HG02943 (cell line): ENCODE measurements at regions not wholly inside any gene's neighbourhood (a gene's known extent, or its start where the extent isn't known, plus 50 kb on each side); places are given as distances from the start of the nearest gene placed in this dataset.

Experiments
- ATAC-seq: cut with Tn5 transposase; IDR thresholded peaks from one replicate; pipeline ENCODE4 v1.9.1; 2021; ENCODE audit warnings: mild to moderate bottlenecking, low read depth, moderate library complexity; ENCODE audit not compliant: unreplicated experiment

DNA sequence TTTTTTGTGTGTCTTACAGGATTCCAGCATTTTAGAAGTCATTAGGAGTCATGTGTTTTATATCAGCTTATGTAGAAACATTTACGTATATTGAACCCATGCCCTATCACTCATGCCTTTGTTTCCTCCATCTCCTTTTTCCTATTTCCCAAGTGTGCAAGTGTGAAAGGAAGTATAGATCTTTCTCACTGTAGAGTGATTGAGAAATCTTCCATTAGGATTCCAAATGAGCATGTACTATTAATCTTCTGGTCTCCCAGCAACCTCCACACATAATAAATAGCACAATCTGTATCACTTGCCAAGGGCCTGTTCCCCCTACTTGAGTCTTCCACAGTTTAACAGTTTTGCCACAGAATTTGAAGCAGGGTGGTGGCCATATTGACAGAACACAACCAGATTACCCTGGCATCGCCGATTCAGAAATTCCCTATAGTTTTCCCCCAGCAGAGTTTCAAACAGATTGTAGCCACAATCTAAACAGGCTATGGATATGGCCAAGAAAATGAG, 1052.8 kb downstream of the TTLL7 start:
- no peak for ATAC-seq

DNA sequence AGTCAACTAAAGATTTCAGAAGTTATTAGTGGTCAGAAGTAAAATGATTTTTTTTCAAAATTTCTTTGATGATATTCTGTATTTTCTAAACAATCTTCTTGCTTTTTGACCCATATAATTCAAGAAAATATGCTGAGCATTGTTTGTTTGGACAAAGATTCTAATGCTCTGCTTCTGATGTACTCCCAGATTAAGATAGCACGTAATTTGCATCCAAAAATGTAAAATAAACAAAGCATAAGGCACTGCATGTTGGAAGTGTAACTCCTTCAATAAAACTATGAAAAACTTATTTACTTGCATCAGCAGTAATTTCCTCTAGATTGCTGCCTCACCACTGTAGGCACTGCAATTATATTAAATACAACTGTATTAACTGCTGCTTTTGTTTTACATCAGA, 1054.1 kb downstream of the TTLL7 start:
- ATAC-seq, result no peak

DNA sequence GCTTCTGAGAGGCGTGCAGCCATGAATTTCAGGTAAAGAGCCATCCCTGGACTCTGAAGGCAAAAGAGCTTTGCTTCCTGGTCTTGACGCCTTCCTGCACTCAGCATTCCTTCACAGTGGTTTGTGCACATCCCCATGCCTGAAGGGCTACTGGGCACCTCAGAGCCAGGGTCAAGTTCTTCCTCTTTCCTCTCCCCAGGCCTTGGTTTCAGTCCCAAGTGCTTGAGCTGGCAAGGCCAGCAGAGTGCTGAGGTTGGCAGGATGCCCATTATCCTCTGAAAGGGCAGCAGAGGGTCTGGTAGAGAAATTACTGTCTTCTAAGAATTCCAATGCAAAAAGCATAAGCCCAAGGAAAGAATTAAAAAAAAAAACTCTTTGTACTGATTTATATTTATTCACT, 1064.9 kb downstream of the TTLL7 start:
- no peak for ATAC-seq

DNA sequence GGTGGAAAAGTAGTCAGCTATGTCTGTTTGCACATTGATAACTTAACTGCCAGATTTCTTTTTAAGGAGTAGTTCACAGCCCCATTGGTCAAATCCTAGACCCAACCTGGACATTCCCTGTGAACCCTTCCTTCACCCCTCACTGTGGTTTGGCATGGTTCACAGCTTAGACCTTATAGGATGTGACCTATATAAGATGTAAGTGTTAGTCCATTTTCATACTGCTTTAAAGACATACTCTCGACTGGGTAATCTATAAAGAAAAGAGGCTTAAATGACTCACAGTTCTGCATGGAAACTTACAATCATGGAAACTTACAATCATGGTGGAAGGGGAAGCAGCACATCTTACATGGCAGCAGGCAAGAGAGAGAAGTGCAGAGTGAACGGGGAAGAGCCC, 1066.2 kb downstream of the TTLL7 start:
- ATAC-seq, result no peak

DNA sequence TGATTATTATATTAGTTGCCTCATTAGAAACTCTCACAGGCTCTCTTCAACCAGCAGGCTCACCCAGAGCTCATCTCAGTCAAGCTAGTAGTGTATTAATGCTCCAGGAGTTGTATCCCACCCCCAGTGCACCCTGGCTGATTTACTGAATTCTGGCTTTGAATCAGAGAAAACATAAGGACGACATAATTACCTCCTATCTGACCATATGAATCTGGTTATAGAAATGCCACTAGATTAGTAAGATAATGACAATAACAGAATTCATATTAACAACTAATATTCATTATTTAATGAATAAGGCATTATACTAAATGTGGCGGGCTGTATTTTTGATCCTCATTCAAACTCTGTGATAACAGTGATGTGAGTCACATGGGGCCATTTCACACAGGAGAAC, 1066.7 kb downstream of the TTLL7 start:
- no peak for ATAC-seq

DNA sequence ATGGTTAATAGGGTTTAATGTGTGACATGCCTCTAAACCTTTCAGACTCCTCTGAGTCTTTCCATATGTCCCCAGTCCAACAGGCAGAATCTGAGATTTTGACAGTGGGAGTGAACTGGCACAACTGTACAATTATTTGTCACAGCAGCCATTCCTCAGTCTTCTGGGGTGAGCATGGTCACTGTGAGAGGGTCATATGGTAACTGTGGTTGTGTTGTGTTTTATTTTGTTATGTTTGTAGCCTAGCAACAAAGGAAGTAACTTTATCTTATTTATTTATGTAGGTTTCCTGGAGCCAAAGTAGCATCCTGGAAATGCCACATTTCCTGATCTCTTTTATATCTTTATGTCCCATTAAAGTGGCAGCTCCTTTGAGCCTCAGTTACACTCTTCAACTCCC, 1067.9 kb downstream of the TTLL7 start:
- ATAC-seq, result no peak

DNA sequence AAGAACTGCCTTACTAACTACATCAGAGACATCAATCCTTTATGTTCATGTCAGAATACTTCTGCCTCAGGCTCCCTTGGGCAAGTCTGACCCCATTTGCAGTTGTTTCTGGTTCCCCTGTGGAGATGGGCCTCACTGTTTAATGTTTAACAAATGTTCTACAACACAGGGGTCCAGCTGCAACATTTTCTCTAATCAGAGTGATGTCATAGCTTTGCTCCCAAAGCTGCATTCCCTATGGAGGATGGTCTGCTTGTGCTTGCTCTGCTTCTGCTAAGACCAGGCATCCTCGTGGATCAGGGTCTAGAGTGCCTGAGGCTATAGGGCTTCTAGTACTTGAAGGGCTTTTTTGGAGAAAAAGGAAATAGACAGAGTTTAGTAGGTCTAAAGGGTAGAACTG, 1071.2 kb downstream of the TTLL7 start:
- no peak for ATAC-seq

DNA sequence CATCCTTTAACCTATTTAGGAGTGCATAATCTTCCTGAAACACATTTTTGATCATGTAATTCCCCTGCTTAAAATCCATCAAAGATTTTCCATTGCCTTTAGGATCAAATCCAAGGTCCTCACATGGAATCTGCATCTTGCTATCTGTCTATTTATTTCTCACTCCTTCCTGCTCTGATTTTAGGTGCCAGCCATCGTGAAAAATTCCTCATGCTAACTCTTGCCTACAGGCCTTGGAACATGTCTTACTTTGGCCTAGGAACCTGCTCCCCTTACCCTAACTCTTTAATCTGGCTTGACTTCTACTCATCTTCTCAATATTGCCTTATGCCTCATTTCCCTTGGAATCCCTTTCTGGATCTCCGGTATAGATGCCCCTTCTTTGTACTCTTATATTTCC, 1074.3 kb downstream of the TTLL7 start:
- ATAC-seq, result no peak

DNA sequence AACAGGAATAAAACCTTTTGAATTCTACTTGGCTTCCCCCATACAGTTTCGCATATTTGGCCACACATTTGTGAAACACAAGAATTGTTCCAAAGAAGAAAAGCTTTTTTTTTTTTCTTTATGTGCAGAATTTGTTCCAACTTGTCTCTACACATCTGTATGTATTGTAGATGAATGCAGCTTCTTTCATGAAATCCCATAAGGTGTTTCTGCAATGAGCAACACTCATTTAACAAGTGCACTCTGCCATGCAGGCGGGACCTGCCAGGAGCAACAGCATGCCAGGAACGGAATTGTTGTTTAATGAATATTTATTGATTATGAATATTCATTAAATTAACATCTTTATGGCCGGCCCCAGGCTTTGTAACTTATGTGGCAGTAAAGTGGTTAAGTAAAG, 1075.0 kb downstream of the TTLL7 start:
- ATAC-seq, result no peak

DNA sequence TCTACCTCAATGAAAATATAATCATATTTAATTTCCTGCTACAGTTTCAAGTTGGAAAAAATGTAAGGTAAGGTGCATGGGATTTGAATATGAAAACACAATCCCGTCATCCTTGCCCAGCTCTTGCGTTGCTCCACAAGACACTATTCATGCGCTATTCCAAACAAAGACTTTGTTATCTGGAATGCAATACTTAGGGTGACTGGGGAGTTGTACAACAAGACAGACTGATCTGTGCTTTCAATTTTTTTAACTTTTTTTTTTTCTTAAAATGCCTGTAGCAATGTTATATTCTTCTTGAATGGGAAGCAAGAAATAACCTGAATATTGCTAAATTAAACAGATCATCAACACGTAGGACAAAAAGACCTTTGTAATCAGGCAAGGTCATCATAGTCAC, 1077.2 kb downstream of the TTLL7 start:
- no peak for ATAC-seq

DNA sequence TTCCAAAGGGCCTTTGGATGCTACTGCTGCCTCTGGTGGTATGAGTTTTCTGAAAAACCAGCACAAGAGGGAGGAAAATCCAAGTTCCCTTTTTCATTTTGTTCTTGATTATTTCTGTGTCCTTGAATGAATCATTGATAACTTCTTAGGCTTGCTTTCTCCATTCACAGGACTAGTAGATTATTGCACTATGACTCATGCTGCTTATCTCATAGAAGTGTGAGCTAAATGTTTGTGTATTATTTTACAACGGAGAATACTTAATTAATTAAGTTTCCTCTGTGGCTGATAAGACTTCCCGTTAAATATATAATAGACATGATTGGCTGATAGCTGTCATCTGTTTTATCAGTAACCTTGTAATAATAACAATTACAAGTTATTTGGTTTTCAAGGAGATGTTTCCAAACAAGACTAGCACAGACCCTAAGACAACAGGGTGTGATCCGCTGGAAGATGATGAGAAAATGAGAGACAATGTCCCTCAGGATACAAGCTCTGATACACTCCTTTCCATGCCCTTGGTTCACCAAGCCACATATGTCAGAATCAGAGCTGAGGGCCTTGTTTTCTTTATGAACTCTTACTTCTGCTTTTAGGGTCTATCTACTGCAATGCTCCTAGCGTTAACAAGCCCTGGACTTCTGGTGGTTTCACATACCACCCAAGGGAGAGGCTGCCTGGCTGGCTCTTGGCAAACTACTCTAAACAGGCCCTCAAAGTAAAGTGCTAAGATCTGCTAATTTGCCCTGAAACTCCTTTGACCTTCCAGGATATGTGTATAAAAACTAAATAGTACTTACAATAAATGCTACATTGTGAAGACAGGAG, 1078.3 kb downstream of the TTLL7 start:
- ATAC-seq, result no peak

DNA sequence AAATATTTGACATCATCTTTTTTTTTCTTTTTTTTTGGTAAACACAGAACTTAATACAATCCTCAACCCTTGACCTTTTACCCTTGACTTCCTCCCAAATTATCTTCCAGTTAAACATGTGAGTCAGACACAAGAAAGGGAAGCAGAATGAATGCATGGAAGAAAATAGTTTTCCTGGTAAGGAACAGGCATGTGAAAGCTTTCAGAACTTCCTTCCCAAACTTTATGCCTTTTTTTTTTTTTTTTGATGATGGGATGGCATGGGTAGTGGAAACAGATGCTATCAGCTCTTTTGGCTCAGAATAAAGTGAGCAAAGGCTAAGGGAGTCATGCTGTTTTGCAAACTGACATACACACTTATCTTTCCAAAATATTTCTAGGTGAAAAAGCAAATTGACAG, 1079.1 kb downstream of the TTLL7 start:
- ATAC-seq, result no peak

DNA sequence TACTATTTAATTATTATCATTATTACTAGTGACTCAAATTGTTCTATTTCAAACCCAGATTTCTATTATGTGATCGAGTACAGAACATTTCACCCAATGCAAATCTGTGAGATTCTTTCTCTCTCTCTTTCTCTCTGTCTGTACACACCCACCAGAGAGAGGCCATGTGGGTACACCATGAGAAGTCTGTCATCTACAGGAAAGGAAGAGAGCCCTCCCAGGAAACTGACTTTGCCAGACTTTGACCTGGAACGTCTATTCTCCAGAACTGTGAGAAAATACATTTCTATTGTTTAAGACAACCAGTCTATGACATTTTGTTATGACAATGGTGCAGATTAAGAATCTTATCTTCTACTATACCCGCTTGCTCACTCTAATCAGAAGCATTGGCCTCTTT, 1091.6 kb downstream of the TTLL7 start:
- no peak for ATAC-seq

DNA sequence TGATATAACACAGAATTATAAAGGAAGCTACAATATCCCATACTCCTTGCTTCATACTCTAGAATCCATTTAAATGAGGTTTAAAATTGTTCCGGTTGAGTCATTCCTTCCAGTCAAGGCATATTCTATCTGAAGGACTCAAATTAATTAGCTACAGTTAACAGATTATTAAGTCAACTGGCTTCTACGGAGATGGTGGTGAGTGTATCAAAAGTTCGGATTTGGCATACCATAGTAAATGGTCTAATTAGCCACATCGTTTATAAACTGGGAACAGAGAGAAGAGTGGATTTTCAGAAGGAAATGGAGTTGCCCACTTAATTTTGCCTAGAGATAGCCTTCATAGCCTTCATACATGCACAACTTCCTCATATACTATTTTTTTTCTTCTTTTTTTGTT, 1095.3 kb downstream of the TTLL7 start:
- no peak for ATAC-seq

DNA sequence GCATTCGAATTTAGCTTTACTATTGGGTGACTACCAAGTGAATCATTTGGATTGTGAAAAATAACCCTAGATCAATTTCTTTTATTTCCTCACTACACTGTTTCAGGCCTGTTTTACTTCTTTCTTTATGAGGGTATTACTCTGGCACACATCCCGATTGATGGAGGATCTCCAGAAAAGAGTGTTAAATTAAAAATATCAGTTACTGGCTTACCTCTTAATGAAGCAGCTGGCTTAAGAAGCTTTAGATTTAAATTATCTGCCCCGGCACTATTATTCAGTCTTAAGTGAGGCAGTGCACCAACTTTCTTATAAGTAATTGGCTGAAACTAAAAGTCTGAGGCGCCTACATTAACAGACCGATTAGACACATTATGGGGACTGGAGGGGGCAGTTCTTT, 1097.4 kb downstream of the TTLL7 start:
- no peak for ATAC-seq

DNA sequence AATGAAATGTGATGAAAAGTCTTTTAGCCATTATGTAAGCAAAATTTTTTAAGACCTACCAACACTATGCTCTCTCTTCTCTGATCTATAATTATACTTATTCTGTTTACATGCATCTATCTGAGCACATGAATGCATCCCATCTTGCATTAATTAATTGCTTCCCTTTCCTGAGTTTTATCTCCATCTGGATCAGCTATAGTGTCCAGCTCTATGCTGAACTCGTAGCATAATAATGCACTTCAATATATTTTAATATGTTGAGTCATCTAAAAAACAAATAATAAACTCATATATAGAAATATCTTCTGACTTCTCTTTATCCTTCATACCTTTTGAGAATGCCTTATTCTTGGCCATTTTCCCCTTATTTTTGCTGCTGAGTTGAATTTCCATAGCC, 1097.8 kb downstream of the TTLL7 start:
- no peak for ATAC-seq

DNA sequence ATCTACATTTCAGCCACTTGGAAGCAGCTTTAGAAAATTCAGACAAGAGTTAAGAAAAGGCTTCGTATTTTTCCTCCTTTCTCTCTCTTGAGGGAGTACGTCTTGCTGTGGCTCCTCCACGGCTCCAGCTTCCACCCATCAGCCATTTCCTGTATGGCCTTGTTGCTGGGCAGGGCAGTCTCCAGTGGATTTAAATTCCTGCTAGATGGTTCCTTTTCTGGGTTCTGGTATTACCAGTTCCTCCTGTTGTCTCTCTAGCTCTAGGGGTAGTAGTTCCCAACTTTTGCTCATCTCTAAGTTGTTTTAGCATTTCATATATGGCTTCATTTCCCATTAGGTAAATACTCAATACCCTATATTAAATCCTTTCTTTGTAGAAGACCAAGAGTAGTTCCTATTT, 1098.3 kb downstream of the ADGRL2 start:
- ATAC-seq, result no peak

DNA sequence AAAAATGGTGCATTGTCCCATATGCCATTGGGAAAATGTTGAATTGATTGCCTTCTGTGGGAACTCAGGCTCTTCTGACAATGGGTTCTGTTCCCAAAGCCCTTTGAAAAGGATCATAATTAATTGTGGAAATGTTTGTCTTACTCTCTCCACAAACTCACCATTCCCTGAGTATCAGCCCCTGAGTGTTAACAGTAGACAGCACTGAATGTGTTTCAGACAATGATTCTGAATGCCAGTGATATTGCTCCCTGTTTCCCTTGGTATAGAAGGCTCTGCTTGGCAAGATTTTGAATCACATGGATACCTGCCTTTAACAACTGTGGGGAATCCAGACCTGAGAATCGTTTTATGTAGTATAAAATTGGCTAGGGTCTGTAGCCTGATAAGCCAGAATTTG, 1096.8 kb downstream of the ADGRL2 start:
- ATAC-seq, result no peak

DNA sequence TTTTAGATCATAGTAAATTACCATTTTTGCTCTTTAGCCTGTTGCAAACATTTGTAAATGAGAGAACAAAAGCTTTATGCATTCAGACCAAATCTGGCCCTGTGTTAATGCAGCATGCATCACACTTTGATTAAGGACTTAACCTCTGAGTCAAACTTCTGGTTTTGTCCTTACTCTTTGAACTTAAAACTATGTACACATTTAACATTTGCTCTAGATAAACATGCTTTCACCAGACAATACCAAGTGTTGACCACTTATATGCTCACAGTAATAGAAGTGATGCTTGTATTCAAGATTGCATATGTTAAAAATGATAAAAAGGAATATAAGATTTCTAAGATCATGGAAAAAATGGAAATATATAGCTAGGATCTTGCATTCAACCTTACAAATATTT, 1095.3 kb downstream of the ADGRL2 start:
- no peak for ATAC-seq

DNA sequence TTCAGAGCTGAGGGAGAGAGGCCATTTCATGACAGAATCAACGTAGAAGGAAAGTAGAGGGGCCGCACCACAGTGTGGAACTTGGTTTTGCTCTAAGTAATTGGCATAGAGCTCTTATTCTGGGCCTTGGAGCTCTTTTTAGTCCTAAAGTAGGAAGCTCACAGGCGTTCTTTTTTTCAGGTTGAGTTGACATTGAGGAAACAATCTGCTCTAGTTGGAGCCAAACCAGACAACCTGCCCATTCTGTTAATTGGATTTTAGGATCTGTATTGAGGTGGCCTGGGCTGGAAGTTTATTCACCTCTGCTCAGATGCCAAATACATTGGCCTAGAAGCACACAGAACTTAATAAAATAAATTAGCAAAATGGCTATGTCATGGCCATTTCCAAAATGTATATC, 1093.9 kb downstream of the ADGRL2 start:
- no peak for ATAC-seq

DNA sequence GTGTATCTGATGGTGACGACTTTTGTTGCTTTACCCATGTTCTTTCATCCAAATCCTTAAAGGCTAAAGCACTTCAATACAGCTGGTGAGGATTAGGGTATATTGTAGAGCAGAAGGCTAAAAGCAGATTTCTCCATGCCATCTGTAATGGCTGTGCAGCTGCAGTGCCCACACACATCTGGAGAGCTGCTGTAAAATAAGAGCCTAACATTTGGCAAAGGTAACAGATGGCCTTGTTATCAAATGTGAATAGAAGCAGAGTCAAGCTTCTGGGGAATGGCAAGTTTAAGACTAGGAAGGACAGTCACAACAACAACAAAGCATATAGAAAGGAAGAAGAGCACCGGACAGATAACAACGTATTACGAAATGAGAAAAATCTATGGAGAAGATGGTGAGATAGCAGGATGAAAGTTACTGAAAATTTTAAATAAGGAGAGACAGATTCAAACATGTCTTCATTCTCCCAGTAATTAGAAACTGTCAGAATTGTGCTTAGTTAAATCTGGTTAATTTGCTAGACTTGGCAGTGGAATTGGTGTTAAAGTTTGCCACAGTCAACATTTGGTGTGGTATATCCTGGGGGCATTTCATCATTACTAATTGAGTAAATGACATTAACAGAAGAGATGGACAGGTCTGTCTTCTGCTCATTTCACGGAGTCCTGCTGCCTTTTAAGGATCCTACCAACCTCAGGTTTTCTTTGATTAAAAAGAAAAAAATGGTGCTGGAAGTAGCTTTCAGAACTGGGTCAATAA, 1093.2 kb downstream of the ADGRL2 start:
- no peak for ATAC-seq

DNA sequence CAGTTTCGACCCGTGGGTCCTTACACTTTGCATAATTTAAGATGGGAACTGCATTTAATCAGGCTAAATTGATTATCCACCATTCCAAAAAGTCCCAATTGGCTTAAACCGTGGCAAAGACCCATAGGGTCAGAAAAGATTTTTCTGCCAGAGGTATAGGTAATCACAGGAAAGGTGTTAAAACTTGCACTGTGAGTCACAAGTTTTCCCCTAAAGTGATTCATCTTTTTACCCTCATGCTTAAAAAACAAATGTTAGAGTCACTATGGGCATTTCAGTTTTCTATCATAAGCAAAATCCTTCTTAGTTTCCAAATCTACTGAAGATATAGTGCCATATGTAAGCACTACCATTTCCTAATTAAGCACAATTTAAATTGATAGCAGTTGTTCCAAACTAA, 1079.8 kb downstream of the ADGRL2 start:
- ATAC-seq, result no peak
